ENCODE measurements at regions not wholly inside any gene's neighbourhood (a gene's known extent, or its start where the extent isn't known, plus 50 kb on each side); places are given as distances from the start of the nearest gene placed in this dataset.

- TF ChIP-seq, protein P1, sequence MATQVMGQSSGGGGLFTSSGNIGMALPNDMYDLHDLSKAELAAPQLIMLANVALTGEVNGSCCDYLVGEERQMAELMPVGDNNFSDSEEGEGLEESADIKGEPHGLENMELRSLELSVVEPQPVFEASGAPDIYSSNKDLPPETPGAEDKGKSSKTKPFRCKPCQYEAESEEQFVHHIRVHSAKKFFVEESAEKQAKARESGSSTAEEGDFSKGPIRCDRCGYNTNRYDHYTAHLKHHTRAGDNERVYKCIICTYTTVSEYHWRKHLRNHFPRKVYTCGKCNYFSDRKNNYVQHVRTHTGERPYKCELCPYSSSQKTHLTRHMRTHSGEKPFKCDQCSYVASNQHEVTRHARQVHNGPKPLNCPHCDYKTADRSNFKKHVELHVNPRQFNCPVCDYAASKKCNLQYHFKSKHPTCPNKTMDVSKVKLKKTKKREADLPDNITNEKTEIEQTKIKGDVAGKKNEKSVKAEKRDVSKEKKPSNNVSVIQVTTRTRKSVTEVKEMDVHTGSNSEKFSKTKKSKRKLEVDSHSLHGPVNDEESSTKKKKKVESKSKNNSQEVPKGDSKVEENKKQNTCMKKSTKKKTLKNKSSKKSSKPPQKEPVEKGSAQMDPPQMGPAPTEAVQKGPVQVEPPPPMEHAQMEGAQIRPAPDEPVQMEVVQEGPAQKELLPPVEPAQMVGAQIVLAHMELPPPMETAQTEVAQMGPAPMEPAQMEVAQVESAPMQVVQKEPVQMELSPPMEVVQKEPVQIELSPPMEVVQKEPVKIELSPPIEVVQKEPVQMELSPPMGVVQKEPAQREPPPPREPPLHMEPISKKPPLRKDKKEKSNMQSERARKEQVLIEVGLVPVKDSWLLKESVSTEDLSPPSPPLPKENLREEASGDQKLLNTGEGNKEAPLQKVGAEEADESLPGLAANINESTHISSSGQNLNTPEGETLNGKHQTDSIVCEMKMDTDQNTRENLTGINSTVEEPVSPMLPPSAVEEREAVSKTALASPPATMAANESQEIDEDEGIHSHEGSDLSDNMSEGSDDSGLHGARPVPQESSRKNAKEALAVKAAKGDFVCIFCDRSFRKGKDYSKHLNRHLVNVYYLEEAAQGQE (IDR thresholded peaks at IDR 0.05; ENCODE audit: insufficient read depth in 1 of 2, low read depth in 2 of 2, low read length in 2 of 2): no peak
- TF ChIP-seq POLR2AphosphoS5 (IDR thresholded peaks at IDR 0.05; ENCODE audit: low read depth, low read length) (no peak), TAF1 (IDR thresholded peaks at IDR 0.05; ENCODE audit: borderline replicate concordance, insufficient read depth, low read length) (no peak)
Measured at GRCh38 chr6:74458536-74458935, 747.3 kb downstream of the COL12A1 start.

All from PFSK-1 (cell line).